Stimulated activated CD8-positive, alpha-beta memory T cell treated with anti-CD3 and anti-CD28 coated beads, Interleukin-7, amount 100 ng/mL, for 4 hours (primary cell): ENCODE measurements at regions not wholly inside any gene's neighbourhood (a gene's known extent, or its start where the extent isn't known, plus 50 kb on each side); places are given as distances from the start of the nearest gene placed in this dataset.
"Not testable (repeated sequence)": the region's sequence is repeated elsewhere in the genome, so short reads cannot be mapped to it uniquely, and the experiment has no call there.

Experiments
- DNase-seq, 2 donors: peaks; one replicate each; pipeline ENCODE4 v3.0.0-alpha.2; 2020; ENCODE audit warnings: low read depth in 2 of 2

GRCh38 chr4:118502967-118503366 lies 150.2 kb upstream of the PRSS12 start:
- DNase-seq, result not testable (repeated sequence)

GRCh38 chr4:118504927-118505326 lies 152.1 kb upstream of the PRSS12 start:
- DNase-seq, result not testable (repeated sequence)

DNA sequence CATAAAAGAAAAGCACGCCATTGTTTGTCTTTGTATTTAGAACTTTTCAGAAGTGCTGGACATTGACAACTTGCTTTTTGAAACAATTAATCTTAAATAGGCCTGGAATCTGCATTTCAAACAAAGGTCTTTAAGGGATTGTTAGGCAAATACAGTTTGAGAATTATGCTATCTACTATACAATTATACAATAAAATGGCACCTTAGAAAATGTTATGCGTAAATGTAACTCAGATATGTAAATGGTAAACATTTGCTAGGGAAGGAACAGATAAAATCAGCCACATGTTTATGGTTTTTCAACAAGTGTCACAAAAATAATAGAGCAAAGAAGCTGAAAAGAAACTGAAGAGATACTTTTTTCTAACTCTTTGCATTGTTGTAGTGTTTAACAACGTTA lies 152.7 kb upstream of the PRSS12 start:
- DNase-seq, result not testable (repeated sequence)

DNA sequence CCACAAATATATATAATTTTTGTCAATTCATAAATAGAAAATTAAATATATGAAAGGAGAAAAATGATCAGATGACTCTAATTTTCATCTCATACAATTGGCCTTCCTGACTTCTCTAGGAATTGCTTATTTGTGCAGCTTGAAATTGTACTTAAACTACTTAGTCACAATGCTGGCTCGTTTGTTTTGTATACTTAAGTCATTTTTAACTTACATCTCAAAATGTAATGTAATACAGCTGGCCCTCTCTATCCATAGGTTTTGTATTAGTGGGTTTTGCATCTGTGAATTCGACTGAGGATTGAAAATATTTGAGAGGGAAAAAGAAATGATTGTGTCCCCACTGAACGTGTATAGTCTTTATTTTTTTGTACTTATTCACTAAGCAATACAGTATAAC lies 160.1 kb upstream of the PRSS12 start:
- DNase-seq, result not testable (repeated sequence)

GRCh38 chr4:118514332-118514731 lies 161.5 kb upstream of the PRSS12 start:
- not testable (repeated sequence) for DNase-seq

- not testable (repeated sequence) for DNase-seq
Measured at GRCh38 chr4:118516107-118516506, 163.3 kb upstream of the PRSS12 start.

DNA sequence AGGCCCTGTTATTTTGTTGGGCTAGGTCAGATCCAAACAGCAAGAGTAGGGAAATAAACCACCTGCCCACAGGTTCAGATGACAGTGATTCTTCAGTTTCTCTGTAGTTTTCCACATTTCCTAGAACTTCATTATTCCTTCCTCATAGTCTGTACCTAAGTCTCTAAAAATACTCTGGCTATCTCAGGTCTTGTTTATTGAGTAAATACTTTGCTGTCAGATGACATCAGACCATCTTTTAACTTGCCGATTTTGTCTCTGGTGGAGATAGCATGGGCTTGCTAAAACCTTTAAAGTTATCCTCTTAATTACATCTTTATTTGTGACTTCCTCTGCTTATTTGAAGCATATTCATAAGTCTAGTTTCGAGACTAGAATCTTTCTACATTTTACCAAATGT lies 155.1 kb upstream of the METTL14 start:
- DNase-seq, result not testable (repeated sequence)

DNA sequence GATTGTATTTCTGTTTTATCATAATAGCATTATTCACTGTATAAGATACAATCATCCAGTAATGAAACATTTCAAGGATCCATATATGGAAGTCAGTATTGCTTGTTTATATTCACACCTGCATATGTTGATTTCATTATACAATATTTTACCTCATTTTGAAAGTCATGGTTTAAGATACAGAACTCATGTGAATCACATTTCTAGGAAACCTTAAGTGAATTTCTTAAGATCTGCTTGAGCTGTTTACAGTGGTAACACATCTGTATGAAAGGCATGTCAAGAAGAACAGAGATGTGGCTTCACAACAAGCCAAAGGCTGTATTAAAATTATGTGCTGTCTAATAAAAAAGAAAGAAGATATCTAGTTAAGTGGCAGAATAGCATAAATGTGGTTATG lies 153.2 kb upstream of the METTL14 start:
- DNase-seq, result not testable (repeated sequence)

DNA sequence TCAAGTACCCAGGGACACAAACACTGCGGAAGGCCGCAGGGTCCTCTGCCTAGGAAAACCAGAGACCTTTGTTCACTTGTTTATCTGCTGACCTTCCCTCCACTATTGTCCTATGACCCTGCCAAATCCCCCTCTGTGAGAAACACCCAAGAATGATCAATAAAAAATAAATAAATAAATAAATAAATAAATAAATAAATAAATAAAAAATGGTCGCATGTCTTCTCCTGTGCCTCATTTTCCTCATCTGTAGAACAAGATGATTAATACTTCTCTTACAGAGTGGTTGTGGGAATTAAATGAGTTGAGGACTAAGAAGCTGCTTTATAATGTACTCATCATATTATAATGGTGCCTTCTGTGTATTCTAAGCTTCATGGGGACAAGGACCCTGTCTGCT lies 149.4 kb upstream of the METTL14 start:
- DNase-seq, result not testable (repeated sequence)

DNA sequence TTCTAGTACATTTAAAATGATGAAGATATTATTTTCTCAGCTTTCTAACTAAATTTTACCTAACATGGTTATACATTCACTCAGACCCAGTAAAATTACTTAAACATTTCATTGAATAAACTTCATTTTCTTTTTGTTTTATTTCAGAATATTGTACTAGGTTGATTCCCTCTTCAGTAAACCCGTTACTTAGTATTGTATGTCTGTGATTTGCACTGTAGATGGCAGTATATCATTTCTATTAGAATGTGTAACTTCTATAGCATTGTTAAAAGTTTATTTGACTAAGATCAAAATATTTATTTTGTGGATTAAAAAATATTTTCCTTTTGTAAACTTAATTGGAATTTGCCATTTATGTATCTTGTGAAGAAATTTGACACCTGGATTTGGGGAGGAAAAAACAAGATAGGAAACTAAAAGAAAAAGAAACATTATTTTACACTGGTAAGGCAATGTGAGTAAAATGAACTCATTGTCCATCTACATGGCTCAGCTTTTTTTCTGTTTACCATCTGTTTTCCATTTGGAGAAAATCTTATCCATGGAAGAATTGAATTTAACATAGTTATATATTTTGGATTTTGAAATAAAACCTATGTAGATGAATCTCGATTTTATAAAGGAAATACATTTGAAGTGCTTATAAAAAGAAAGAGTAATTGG lies 145.6 kb upstream of the METTL14 start:
- DNase-seq, result not testable (repeated sequence)

GRCh38 chr4:118556576-118556975 lies 128.6 kb upstream of the METTL14 start:
- DNase-seq, result not testable (repeated sequence)

- DNase-seq, result no peak
Measured at GRCh38 chr4:118557298-118557851, 127.8 kb upstream of the METTL14 start.

DNA sequence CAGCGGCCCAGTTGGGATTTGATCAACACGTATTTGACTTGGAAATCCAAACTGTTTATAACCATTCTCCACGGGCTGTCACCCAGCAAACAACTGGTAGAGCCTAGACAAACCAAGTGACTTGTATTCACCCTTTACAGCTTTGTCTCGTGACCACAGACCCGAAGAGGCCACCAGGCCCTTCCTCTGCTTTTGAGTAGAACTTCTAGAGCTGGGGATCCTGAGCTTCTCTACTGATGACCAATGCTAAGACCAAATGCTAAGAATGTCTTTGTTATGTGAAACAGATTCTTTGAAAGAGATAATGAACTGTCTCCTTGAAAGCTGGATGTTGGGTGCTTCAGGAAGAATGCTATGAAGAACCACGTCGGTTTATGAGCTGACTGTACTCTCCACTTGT lies 127.0 kb upstream of the METTL14 start:
- not testable (repeated sequence) for DNase-seq

- not testable (repeated sequence) for DNase-seq
Measured at GRCh38 chr4:118561559-118561958, 123.6 kb upstream of the METTL14 start.

GRCh38 chr4:118566003-118566513 lies 119.1 kb upstream of the METTL14 start:
- DNase-seq, result not testable (repeated sequence)

DNA sequence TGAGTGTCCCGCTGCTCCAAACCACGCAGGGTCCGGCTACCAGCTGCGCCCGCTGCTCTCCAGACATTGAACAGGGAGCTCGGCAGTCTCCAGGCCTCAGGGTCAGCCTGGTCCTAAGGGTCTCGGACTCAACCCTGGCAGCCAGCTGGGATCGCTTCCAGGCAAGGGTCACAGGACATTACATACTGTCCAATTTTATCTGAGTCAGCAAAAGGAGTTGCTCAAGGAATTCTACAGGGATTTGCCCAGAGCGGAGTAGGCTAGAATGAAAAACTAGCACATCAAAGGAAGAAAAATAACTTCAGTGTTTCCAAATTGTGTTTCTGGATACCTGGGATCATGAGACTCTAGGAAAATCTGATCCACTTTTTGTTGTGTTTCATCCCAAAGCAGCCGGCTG lies 112.2 kb upstream of the METTL14 start:
- DNase-seq, result not testable (repeated sequence)

DNA sequence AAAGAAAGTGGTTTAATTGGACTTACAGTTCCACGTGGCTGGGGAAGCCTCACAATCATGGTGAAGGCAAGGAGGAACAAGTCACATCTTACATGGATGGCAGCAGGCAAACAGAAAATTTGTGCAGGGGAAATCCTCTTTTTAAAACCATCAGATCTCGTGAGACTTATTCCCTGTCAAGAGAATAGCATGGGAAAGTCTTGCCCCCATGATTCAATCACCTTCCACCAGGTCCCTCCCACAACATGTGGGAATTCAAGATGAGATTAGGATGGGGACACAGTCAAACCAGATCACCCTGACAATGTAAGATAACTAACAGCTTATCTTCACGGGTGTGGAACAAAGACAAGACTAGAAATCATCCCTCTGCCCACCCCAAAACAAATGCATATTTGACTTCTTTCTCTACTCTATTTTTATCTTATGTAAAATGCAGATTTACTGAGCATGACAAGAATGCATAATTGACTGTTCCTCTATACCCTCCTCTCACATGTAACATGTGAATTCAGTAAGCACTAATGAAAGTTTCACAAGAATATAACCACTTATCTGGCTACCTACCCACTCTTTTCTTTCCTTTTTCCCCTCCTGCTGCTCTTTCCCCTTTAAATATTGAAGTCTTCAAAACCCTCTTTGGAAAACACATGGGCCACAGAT lies 110.8 kb upstream of the METTL14 start:
- not testable (repeated sequence) for DNase-seq

- DNase-seq, result not testable (repeated sequence)
Measured at GRCh38 chr4:118575057-118575456, 110.1 kb upstream of the METTL14 start.

GRCh38 chr4:118575726-118576125 lies 109.5 kb upstream of the METTL14 start:
- DNase-seq, result not testable (repeated sequence)

GRCh38 chr4:118576709-118577219 lies 108.4 kb upstream of the METTL14 start:
- not testable (repeated sequence) for DNase-seq

GRCh38 chr4:118585015-118585414 lies 100.2 kb upstream of the METTL14 start:
- DNase-seq, result no peak

GRCh38 chr4:118586357-118586790 lies 98.8 kb upstream of the METTL14 start:
- no peak for DNase-seq
